ENCODE measurements at regions not wholly inside any gene's neighbourhood (a gene's known extent, or its start where the extent isn't known, plus 50 kb on each side); places are given as distances from the start of the nearest gene placed in this dataset.
"Not testable (repeated sequence)": the region's sequence is repeated elsewhere in the genome, so short reads cannot be mapped to it uniquely, and the experiment has no call there.

DNA sequence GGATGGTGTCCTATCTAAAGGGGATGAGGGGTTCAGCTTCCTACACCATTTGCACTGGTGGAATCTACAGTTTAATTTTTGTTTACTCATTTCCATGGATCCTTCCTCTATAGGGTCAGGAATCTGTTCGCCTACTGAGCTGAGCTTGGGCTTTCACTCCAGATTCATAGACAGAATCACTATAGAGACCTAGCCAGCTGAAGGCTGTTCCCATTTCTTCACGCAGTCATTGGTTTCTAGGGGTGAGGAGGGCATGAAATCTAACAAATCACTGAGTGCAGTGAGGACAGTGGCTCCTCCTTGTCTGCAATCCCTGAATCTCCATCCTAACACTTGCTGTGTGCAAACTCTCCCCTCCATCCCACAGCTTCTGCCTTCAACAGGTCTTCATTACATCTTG lies 578.5 kb downstream of the TSN start:
- Histone ChIP-seq H3K27ac (no peak overlapping the region), H3K36me3 (ENCODE audit: insufficient read depth in 1 of 2, low read depth in 1 of 2) (no peaks in the 10 kb centered on the region), H3K4me1 (no peaks in the 10 kb centered on the region), H3K9me3 (no peaks in the 10 kb centered on the region), H3K27me3 (ENCODE audit: insufficient read depth in 3 of 3, low read length in 2 of 3) (no peaks in the 10 kb centered on the region), H3K4me3 (no peak overlapping the region)
- DNase-seq (no peak), ATAC-seq (no peak)
- TF ChIP-seq, protein P1, sequence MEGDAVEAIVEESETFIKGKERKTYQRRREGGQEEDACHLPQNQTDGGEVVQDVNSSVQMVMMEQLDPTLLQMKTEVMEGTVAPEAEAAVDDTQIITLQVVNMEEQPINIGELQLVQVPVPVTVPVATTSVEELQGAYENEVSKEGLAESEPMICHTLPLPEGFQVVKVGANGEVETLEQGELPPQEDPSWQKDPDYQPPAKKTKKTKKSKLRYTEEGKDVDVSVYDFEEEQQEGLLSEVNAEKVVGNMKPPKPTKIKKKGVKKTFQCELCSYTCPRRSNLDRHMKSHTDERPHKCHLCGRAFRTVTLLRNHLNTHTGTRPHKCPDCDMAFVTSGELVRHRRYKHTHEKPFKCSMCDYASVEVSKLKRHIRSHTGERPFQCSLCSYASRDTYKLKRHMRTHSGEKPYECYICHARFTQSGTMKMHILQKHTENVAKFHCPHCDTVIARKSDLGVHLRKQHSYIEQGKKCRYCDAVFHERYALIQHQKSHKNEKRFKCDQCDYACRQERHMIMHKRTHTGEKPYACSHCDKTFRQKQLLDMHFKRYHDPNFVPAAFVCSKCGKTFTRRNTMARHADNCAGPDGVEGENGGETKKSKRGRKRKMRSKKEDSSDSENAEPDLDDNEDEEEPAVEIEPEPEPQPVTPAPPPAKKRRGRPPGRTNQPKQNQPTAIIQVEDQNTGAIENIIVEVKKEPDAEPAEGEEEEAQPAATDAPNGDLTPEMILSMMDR (IDR thresholded peaks at IDR 0.05), result no peak
- 73 to 81% (median 79%) methylated on average over 2 of the region's 2 CpGs for WGBS, 3 donors
- intact Hi-C loops (cut with DNase I), result no loop called here

DNA sequence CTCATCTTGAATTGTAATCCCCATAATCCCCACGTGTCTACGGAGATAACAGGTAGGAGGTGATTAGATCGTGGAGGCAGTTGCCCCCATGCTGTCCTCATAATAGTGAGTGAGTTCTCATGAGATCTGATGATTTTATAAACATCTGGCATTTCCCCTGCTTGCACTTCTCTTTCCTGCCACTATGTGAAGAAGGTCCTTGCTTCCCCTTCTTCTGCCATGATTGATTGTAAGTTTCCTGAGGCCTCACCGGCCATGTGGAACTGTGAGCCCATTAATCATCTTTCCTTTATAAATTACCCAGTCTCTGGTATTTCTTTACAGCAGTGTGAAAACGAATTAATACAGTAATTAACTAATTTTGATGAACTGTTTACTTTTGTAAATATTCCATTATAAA lies 582.5 kb downstream of the TSN start:
- WGBS, 3 donors, result 61 to 67% (median 66%) methylated on average over 5 of the region's 5 CpGs
- intact Hi-C loops (cut with DNase I), result no loop called here
- no peak for ATAC-seq
- DNase-seq, result no peak
- H3K27me3 ChIP-seq (ENCODE audit: insufficient read depth in 3 of 3, low read length in 2 of 3), result no peaks in the 10 kb centered on the region
- H3K4me1 ChIP-seq, result no peaks in the 10 kb centered on the region
- H3K9me3 ChIP-seq, result no peaks in the 10 kb centered on the region
- TF ChIP-seq, protein P1 (IDR thresholded peaks at IDR 0.05), result no peak
- H3K36me3 ChIP-seq (ENCODE audit: insufficient read depth in 1 of 2, low read depth in 1 of 2), result no peaks in the 10 kb centered on the region
- no peak overlapping the region for H3K27ac ChIP-seq
- H3K4me3 ChIP-seq, result no peak overlapping the region

DNA sequence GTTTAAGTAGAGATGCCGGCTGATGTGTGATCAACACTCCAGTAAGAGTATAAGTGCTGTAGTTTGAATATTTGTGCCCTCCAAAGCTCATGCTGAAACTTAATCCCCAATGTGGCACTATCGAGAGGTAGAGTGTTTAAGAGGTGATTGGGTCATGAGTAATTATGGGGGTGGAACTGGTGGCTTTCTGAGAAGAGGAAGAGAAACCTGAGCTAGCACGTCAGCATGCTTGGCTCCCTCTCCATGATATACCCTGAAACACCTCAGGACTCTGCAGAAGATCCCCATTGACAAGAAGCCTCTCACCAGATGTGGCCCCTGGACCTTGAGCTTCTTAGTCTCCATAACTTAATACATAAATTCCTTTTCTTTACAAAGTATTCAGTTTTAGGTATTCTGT lies 584.8 kb downstream of the TSN start:
- Histone ChIP-seq H3K4me1 (no peaks in the 10 kb centered on the region), H3K27me3 (ENCODE audit: insufficient read depth in 3 of 3, low read length in 2 of 3) (no peaks in the 10 kb centered on the region), H3K36me3 (ENCODE audit: insufficient read depth in 1 of 2, low read depth in 1 of 2) (no peaks in the 10 kb centered on the region), H3K9me3 (no peaks in the 10 kb centered on the region), H3K27ac (no peak overlapping the region), H3K4me3 (no peak overlapping the region)
- ATAC-seq (no peak), DNase-seq (no peak)
- TF ChIP-seq, protein P1 (IDR thresholded peaks at IDR 0.05), result no peak
- WGBS, 3 donors, result 22 to 32% (median 30%) methylated on average over 3 of the region's 3 CpGs
- intact Hi-C loops (cut with DNase I), result no loop called here

DNA sequence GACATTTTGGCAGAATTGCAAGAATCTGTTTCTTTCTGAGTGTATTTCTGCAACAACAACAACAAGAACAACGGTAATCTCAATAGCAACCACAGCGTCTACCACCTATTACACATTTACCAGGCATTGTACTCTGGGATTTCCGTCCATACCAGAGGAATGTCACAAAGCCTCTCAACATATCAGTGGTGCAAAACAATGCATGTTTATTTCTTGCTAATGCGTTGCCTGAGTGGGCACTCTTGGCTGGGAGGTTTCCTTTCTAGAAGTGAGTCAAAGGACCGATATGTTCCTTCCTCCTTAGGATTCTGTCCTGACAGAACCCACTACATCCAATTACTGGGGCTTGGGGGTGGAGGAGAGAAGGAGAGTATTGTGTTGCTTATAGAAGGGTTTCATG lies 585.6 kb downstream of the TSN start:
- WGBS, 3 donors, result 82 to 84% (median 83%) methylated on average over 5 of the region's 5 CpGs
- intact Hi-C loops (cut with DNase I), result no loop called here

DNA sequence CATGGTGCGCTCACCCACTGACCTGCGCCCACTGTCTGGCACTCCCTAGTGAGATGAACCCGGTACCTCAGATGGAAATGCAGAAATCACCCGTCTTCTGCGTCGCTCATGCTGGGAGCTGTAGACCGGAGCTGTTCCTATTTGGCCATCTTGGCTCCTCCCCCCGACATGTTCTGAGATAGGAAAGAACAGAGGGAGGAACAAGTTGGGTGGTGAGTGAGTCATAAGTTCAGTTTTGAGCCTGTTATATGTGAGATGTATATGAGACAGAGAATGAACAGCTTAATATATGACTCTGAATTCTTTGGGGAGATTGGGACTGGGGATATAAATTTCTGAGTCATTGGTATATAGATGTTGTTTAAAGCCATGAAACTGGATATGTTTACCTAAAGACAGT lies 596.7 kb downstream of the TSN start:
- H3K4me3 ChIP-seq; H3K27me3 ChIP-seq (ENCODE audit: insufficient read depth in 3 of 3, low read length in 2 of 3); DNase-seq; H3K4me1 ChIP-seq; H3K9me3 ChIP-seq; ATAC-seq; H3K27ac ChIP-seq; H3K36me3 ChIP-seq (ENCODE audit: insufficient read depth in 1 of 2, low read depth in 1 of 2); intact Hi-C loops (cut with DNase I): not testable (repeated sequence)
- WGBS, 3 donors, result 81 to 86% (median 83%) methylated on average over 7 to 8 of the region's 8 CpGs

More for the DNA sequence above, 585.6 kb downstream of the TSN start:
- DNase-seq (no peak), ATAC-seq (no peak)
- H3K27ac ChIP-seq, result no peak overlapping the region
- TF ChIP-seq, protein P1 (IDR thresholded peaks at IDR 0.05), result no peak
- H3K9me3 ChIP-seq, result no peaks in the 10 kb centered on the region
- H3K4me1 ChIP-seq, result no peaks in the 10 kb centered on the region
- H3K36me3 ChIP-seq (ENCODE audit: insufficient read depth in 1 of 2, low read depth in 1 of 2), result no peaks in the 10 kb centered on the region
- no peaks in the 10 kb centered on the region for H3K27me3 ChIP-seq (ENCODE audit: insufficient read depth in 3 of 3, low read length in 2 of 3)
- H3K4me3 ChIP-seq, result no peak overlapping the region
